ENCODE measurements at regions not wholly inside any gene's neighbourhood (a gene's known extent, or its start where the extent isn't known, plus 50 kb on each side); places are given as distances from the start of the nearest gene placed in this dataset.
A peak's percentile ranks its signal among the peaks of the same experiment; 100 is the strongest.

- Histone ChIP-seq H3K27me3 (ENCODE audit: insufficient read depth, low read depth) (no peaks in the 10 kb centered on the region), H2AFZ (ENCODE audit: low read depth) (no peak overlapping the region), H3K36me3 (ENCODE audit: insufficient read depth) (no peaks in the 10 kb centered on the region), H3K27ac (no peak overlapping the region), H3K4me1 (ENCODE audit: low read depth, poor library complexity, severe bottlenecking) (no peaks in the 10 kb centered on the region), H3K4me2 (no peak overlapping the region), H4K20me1 (ENCODE audit: insufficient read depth) (no peaks in the 10 kb centered on the region), H3K9ac (no peak overlapping the region), H3K79me2 (ENCODE audit: insufficient read depth, low read depth) (no peaks in the 10 kb centered on the region), H3K4me3 (IDR thresholded peaks at IDR 0.05; ENCODE audit: insufficient read depth, low read depth, low read length) (no peak overlapping the region)
- peak; percentile 76 for TF ChIP-seq CTCF (conservative IDR thresholded peaks at IDR 0.05; ENCODE audit: low read depth, low read length)
These were observed 140.3 kb upstream of the CXCL13 start for GRCh38 chr4:77465271-77465670.

GRCh38 chr4:77466430-77466829, 139.2 kb upstream of the CXCL13 start:
- H3K36me3 ChIP-seq (ENCODE audit: insufficient read depth): no peaks in the 10 kb centered on the region
- no peak overlapping the region for H3K4me2 ChIP-seq
- no peak overlapping the region for H3K4me3 ChIP-seq (IDR thresholded peaks at IDR 0.05; ENCODE audit: insufficient read depth, low read depth, low read length)
- H2AFZ ChIP-seq (ENCODE audit: low read depth): no peak overlapping the region
- no peaks in the 10 kb centered on the region for H4K20me1 ChIP-seq (ENCODE audit: insufficient read depth)
- no peaks in the 10 kb centered on the region for H3K27me3 ChIP-seq (ENCODE audit: insufficient read depth, low read depth)
- H3K9ac ChIP-seq: no peak overlapping the region
- H3K79me2 ChIP-seq (ENCODE audit: insufficient read depth, low read depth): no peaks in the 10 kb centered on the region
- TF ChIP-seq CTCF (conservative IDR thresholded peaks at IDR 0.05; ENCODE audit: low read depth, low read length): no peak
- no peak overlapping the region for H3K27ac ChIP-seq
- H3K4me1 ChIP-seq (ENCODE audit: low read depth, poor library complexity, severe bottlenecking): no peaks in the 10 kb centered on the region

GRCh38 chr4:77471821-77472495, 133.7 kb upstream of the CXCL13 start:
- Histone ChIP-seq H2AFZ (ENCODE audit: low read depth) (no peak overlapping the region), H3K36me3 (ENCODE audit: insufficient read depth) (no peaks in the 10 kb centered on the region), H3K4me3 (IDR thresholded peaks at IDR 0.05; ENCODE audit: insufficient read depth, low read depth, low read length) (no peak overlapping the region), H3K4me2 (no peak overlapping the region), H4K20me1 (ENCODE audit: insufficient read depth) (no peaks in the 10 kb centered on the region), H3K9ac (no peak overlapping the region), H3K4me1 (ENCODE audit: low read depth, poor library complexity, severe bottlenecking) (no peaks in the 10 kb centered on the region), H3K27ac (no peak overlapping the region), H3K79me2 (ENCODE audit: insufficient read depth, low read depth) (no peaks in the 10 kb centered on the region), H3K27me3 (ENCODE audit: insufficient read depth, low read depth) (no peaks in the 10 kb centered on the region)
- TF ChIP-seq CTCF (conservative IDR thresholded peaks at IDR 0.05; ENCODE audit: low read depth, low read length): no peak

- H3K4me3 ChIP-seq (IDR thresholded peaks at IDR 0.05; ENCODE audit: insufficient read depth, low read depth, low read length): no peak overlapping the region
- H3K4me1 ChIP-seq (ENCODE audit: low read depth, poor library complexity, severe bottlenecking): no peaks in the 10 kb centered on the region
- TF ChIP-seq CTCF (conservative IDR thresholded peaks at IDR 0.05; ENCODE audit: low read depth, low read length): peak; percentile 80
- H3K36me3 ChIP-seq (ENCODE audit: insufficient read depth): no peaks in the 10 kb centered on the region
- no peak overlapping the region for H3K27ac ChIP-seq
- no peaks in the 10 kb centered on the region for H3K27me3 ChIP-seq (ENCODE audit: insufficient read depth, low read depth)
- H4K20me1 ChIP-seq (ENCODE audit: insufficient read depth): no peaks in the 10 kb centered on the region
- no peak overlapping the region for H2AFZ ChIP-seq (ENCODE audit: low read depth)
- no peak overlapping the region for H3K9ac ChIP-seq
- no peak overlapping the region for H3K4me2 ChIP-seq
- no peaks in the 10 kb centered on the region for H3K79me2 ChIP-seq (ENCODE audit: insufficient read depth, low read depth)
These were observed 132.1 kb upstream of the CXCL13 start for GRCh38 chr4:77473509-77473908.
